ENCODE measurements at regions not wholly inside any gene's neighbourhood (a gene's known extent, or its start where the extent isn't known, plus 50 kb on each side); places are given as distances from the start of the nearest gene placed in this dataset.

DNA sequence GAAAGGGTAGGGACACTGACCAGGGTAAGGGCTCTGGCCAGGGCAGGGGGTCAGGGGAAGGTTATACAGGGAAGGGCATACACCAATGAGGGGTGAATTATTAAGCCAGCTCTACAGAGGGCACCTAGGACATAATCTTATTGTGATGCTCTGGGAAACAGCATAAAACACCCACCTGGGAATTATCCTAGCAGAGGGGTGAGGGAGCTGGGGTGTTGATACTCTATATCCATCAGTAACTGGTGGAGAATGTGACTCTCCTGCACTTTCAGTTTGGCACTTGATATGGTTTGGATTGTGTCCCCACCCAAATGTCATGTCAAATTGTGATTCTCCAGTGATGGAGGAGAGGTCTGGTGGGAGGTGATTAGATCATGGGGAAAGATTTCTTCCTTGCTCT, 291.2 kb downstream of the ASMT start:
- TF ChIP-seq EZH2phosphoT487 (IDR thresholded peaks at IDR 0.05; ENCODE audit: borderline replicate concordance), result no peak
- TF ChIP-seq, protein P1, sequence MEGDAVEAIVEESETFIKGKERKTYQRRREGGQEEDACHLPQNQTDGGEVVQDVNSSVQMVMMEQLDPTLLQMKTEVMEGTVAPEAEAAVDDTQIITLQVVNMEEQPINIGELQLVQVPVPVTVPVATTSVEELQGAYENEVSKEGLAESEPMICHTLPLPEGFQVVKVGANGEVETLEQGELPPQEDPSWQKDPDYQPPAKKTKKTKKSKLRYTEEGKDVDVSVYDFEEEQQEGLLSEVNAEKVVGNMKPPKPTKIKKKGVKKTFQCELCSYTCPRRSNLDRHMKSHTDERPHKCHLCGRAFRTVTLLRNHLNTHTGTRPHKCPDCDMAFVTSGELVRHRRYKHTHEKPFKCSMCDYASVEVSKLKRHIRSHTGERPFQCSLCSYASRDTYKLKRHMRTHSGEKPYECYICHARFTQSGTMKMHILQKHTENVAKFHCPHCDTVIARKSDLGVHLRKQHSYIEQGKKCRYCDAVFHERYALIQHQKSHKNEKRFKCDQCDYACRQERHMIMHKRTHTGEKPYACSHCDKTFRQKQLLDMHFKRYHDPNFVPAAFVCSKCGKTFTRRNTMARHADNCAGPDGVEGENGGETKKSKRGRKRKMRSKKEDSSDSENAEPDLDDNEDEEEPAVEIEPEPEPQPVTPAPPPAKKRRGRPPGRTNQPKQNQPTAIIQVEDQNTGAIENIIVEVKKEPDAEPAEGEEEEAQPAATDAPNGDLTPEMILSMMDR (conservative IDR thresholded peaks at IDR 0.05; ENCODE audit: low read length), result no peak

All from Loucy (cell line).